Osteoblast (primary cell): ENCODE measurements at regions not wholly inside any gene's neighbourhood (a gene's known extent, or its start where the extent isn't known, plus 50 kb on each side); places are given as distances from the start of the nearest gene placed in this dataset.

Experiments used
- DNase-seq: peaks from one replicate; pipeline ENCODE4 v3.0.0; 2011; ENCODE audit warnings: low spot score, mixed read lengths; ENCODE audit not compliant: insufficient read length; ENCODE audit errors: missing footprints
- H2AFZ ChIP-seq: 2 replicates; pipeline ENCODE4 v1.6.0; 2011; ENCODE audit warnings: mild to moderate bottlenecking, low read length
- H3K27ac ChIP-seq: 2 replicates; pipeline ENCODE4 v1.5.1; 2011; ENCODE audit warnings: mild to moderate bottlenecking, low read depth, low read length, moderate library complexity
- H3K27me3 ChIP-seq: 2 replicates; pipeline ENCODE4 v1.6.0; 2012; ENCODE audit warnings: mild to moderate bottlenecking, control low read depth, inconsistent platforms, low read length, moderate library complexity; ENCODE audit not compliant: insufficient read depth
- H3K36me3 ChIP-seq: 2 replicates; pipeline ENCODE4 v1.5.1; 2011; ENCODE audit warnings: mild to moderate bottlenecking, low read length, control low read depth, moderate library complexity; ENCODE audit not compliant: insufficient read depth
- H3K4me1 ChIP-seq: 2 replicates; pipeline ENCODE4 v1.5.1; 2011; ENCODE audit warnings: mild to moderate bottlenecking, low read length, control low read depth, moderate library complexity; ENCODE audit not compliant: insufficient read depth
- H3K4me2 ChIP-seq: 2 replicates; pipeline ENCODE4 v1.6.0; 2011; ENCODE audit warnings: mild to moderate bottlenecking, low read length; ENCODE audit not compliant: insufficient read depth
- H3K4me3 ChIP-seq: fragments of 200-600 bp; sonication (generic); 3 replicates; pipeline ENCODE4 v1.5.1; 2012; ENCODE audit warnings: mild to moderate bottlenecking, low read length, inconsistent platforms; ENCODE audit not compliant: insufficient read depth
- H3K79me2 ChIP-seq: 2 replicates; pipeline ENCODE4 v1.6.0; 2012; ENCODE audit warnings: mild to moderate bottlenecking, low read length, control low read depth, inconsistent platforms; ENCODE audit not compliant: insufficient read depth
- H3K9me3 ChIP-seq: 2 replicates; pipeline ENCODE4 v1.5.1; 2011; ENCODE audit warnings: low read depth, low read length, control low read depth
- H4K20me1 ChIP-seq: 2 replicates; pipeline ENCODE4 v1.6.0; 2012; ENCODE audit warnings: mild to moderate bottlenecking, low read length, control low read depth; ENCODE audit not compliant: insufficient read depth
- CTCF ChIP-seq: IDR thresholded peaks from 2 replicates; pipeline ENCODE4 v1.5.1; 2011; ENCODE audit warnings: mild to moderate bottlenecking, low read depth, low read length, moderate library complexity; ENCODE audit errors: extremely low read depth

GRCh38 chr18:41490861-41491260 is 464.2 kb upstream of the PIK3C3 start:
- Histone ChIP-seq H3K4me1 (no peaks in the 10 kb centered on the region), H2AFZ (no peak overlapping the region), H3K27me3 (no peaks in the 10 kb centered on the region), H3K9me3 (peaks cover 2% of the 10 kb centered on the region), H3K79me2 (no peaks in the 10 kb centered on the region), H3K4me2 (no peak overlapping the region), H3K4me3 (no peak overlapping the region), H4K20me1 (no peaks in the 10 kb centered on the region), H3K27ac (no peak overlapping the region), H3K36me3 (no peaks in the 10 kb centered on the region)
- TF ChIP-seq CTCF = no peak
- no peak for DNase-seq

GRCh38 chr18:41486575-41486974 is 468.5 kb upstream of the PIK3C3 start:
- H3K27me3 ChIP-seq = no peaks in the 10 kb centered on the region
- no peak overlapping the region for H2AFZ ChIP-seq
- H3K9me3 ChIP-seq = peaks cover 2% of the 10 kb centered on the region
- no peak for DNase-seq
- no peak overlapping the region for H3K4me3 ChIP-seq
- no peak overlapping the region for H3K4me2 ChIP-seq
- no peak for TF ChIP-seq CTCF
- H4K20me1 ChIP-seq = no peaks in the 10 kb centered on the region
- no peak overlapping the region for H3K27ac ChIP-seq
- H3K79me2 ChIP-seq = no peaks in the 10 kb centered on the region
- H3K4me1 ChIP-seq = no peaks in the 10 kb centered on the region
- no peaks in the 10 kb centered on the region for H3K36me3 ChIP-seq

- TF ChIP-seq CTCF = no peak
- Histone ChIP-seq H3K79me2 (no peaks in the 10 kb centered on the region), H3K4me2 (no peak overlapping the region), H4K20me1 (no peaks in the 10 kb centered on the region), H3K36me3 (no peaks in the 10 kb centered on the region), H3K4me1 (no peaks in the 10 kb centered on the region), H3K27me3 (no peaks in the 10 kb centered on the region), H3K27ac (no peak overlapping the region), H2AFZ (no peak overlapping the region), H3K4me3 (no peak overlapping the region), H3K9me3 (no peaks in the 10 kb centered on the region)
- DNase-seq = no peak
These were observed 471.0 kb upstream of the PIK3C3 start for GRCh38 chr18:41484069-41484468.

GRCh38 chr18:41482501-41482900 is 472.5 kb upstream of the PIK3C3 start:
- no peaks in the 10 kb centered on the region for H3K27me3 ChIP-seq
- H4K20me1 ChIP-seq = no peaks in the 10 kb centered on the region
- no peaks in the 10 kb centered on the region for H3K36me3 ChIP-seq
- H3K79me2 ChIP-seq = no peaks in the 10 kb centered on the region
- no peak for DNase-seq
- no peak overlapping the region for H3K4me2 ChIP-seq
- H3K9me3 ChIP-seq = no peaks in the 10 kb centered on the region
- no peak for TF ChIP-seq CTCF
- no peaks in the 10 kb centered on the region for H3K4me1 ChIP-seq
- H2AFZ ChIP-seq = no peak overlapping the region
- H3K4me3 ChIP-seq = no peak overlapping the region
- no peak overlapping the region for H3K27ac ChIP-seq
